Kidney glomerular epithelial cell (primary cell): ENCODE measurements at regions not wholly inside any gene's neighbourhood (a gene's known extent, or its start where the extent isn't known, plus 50 kb on each side); places are given as distances from the start of the nearest gene placed in this dataset.

Source experiments
- DNase-seq: peaks from one replicate; lab custom pipeline; 2025; lab: John Stamatoyannopoulos, UW

- no peak for DNase-seq
These were observed 250.1 kb upstream of the SATB1 start for GRCh38 chr3:18675197-18675596.

GRCh38 chr3:18672561-18672960, 247.4 kb upstream of the SATB1 start:
- DNase-seq = no peak

DNA sequence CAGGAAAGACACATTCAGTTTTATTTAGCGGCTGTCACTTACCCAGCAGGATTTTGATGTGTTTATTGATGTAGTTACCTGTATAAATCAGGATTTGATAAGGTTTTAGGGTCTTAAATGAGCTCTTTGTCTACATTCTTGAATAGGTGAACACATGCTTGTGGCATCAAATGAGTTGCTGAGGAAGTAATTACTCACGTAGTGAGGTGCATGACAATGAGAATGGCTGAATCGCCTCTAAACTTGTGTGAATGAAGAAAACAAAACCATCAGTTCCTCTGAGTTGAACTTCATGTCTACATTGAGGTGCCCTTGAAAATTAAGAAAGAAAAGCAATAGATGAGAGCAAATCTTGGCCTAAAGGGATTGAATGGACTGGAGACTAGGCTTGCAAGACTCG, 245.6 kb upstream of the SATB1 start:
- no peak for DNase-seq

GRCh38 chr3:18669374-18669773, 244.2 kb upstream of the SATB1 start:
- DNase-seq = no peak

GRCh38 chr3:18667552-18667951, 242.4 kb upstream of the SATB1 start:
- DNase-seq = no peak

DNA sequence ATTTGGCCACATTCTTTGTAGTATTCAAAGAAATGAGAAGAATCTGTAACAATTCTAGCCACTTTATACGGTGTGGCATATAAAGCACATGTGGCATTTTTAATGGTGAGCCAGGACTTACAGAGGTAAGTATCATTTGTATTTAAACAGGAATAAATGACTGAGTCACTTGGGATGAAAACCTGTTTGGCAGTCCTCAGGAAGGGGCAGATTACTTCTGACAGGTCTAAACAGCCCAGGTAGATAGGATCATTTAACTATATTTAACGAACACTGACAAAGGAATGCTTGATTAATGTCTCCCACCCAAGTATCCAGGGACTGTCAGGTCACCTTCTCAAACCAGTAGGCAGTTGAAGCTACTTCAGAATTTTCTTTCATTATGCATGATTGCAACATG, 241.5 kb upstream of the SATB1 start:
- no peak for DNase-seq

DNA sequence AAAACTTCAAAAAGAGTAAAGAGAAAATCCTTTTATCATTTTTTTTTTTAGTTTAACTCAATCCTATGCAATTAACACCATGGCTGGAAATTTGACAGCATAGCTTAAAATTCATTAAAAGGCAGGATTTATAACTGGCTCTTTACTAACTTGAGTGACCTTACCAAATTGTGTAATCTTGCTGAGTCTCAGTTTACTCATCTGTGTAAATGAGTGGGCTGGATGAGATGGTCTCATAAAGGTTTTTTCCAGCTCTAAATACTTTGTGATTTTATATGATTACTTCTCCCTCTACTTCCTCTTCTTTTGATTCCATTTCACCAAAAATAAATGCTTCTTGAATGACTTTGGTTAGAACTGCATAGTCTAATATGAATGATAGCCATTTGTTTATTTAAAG, 234.9 kb upstream of the SATB1 start:
- no peak for DNase-seq

DNA sequence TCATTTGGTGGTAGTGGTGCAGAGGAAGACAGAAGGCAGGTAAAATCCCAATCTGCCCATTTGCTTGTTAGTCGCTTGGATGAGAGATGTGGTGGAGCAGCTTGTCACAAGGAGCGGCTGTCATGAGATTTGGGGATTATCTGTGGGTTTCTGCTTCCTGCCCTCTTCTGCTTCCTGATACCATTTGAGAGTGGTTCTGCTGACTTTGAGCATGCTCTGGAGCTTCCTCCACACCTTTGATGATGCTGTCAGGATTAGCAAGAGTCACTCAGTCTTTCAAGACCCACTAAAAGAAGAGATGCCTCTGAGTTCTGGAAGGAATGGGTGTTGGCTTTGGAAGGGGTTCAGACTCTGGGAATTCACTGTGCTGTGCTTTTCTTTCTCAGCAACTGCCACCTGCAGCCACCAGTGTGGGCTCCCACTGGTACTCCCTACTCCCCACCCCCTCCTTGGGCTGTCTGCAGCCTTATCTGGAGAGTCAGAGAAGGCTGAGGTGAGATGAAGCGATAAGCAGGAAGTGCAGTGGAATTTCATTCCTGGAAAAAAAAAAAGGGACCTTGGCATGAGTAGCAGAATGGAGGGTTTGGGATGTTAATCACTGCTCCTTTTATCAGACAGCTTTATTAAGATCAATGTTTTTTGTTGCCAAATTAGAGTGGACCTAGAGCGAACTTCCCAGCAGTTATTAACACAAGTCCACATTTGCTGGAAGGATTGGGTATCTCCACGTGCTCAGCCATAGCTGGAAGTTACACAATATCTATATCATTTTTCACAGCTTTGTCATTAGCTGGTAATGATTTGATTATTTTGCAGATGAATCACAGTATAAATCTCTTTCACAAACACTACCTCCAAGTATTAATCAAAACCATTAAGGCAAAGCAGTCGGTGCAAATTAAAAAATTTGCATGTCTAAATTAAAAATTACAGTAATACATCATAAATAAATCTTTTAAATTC, 233.0 kb upstream of the SATB1 start:
- no peak for DNase-seq

- DNase-seq = no peak
These were observed 231.7 kb upstream of the SATB1 start for GRCh38 chr3:18656866-18657265.

DNA sequence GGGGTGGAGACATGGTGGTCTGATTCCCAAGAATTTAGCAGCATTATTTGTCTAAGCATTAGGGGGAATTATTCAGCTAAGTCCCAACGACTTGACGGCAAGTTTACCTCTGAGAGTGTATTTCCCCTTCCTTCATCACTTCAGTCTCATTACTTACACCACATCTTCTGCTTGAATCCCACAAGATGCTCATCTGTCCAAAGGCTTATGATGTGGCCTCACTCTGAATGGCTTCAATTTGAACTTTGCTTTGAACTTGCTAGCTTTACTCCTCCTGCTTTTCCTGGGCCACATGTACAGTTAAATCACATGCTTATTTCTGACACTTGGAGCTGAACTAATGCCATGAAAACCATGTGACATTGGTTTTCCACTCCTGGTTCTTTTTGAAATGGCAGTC, 231.3 kb upstream of the SATB1 start:
- no peak for DNase-seq

DNA sequence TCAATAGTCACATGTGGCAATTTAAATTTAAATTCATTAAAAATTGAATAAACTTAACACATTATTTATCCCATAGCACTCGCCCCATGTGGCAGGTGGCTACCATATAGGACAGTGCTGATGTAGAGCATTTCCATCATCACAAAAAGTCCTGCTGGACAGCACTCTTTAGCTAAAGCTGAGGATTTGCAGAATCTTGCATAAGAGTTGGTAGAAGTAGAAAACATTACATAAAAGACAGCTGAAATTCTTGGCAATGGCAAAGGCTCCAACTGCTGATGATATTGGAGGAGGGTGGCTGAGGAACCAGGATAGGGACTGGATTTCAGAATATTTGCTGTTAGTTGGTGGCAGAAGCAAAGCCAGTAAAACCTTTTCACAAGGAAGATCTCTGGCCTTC, 230.7 kb upstream of the SATB1 start:
- DNase-seq = no peak

- DNase-seq = no peak
These were observed 227.6 kb upstream of the SATB1 start for GRCh38 chr3:18652781-18653180.

DNA sequence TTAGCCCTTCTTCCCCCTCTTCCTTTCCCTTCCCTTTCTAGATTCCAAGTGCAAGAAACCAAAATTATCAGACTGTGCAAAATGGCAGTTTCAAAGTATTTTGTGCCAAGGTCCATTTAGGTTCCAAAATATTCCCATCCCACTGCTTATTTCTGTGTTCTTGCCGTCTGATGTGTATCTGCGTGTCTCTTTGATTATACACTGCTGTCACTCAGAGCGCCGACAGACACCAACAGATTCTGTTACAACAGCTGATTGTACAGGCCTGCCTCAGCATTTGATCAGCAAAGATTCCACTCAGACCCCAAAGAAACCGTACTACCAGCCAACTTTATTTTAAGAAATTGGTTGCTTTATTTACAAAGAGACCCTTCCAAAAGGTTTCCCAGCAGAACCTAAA, 225.6 kb upstream of the SATB1 start:
- DNase-seq = no peak

GRCh38 chr3:18649666-18650363, 224.7 kb upstream of the SATB1 start:
- no peak for DNase-seq

DNA sequence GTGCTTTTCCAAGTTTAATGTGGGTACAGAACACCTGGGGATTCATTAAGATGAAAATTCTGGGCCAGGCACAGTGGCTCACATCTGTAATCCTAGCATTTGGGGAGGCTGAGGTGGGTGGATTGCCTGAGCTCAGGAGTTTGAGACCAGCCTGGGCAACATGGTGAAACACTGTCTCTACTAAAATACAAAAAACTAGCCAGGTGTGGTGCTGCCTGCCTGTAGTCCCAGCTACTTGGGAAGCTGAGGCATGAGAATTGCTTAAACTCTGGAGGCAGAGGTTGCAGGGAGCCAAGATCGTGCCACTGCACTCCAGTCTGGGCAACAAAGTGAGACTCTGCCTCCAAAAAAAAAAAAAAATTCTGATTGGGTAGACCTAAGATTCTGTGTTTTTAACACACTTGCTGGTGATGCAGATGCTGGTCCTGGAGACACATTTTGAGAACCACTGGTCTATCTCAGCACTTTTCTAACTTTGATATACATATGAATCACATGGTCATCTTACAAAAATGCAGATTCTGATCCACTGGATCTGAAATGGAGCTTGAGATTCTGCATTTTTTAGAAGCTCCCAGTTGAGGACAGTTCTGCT, 223.8 kb upstream of the SATB1 start:
- DNase-seq = no peak

- no peak for DNase-seq
These were observed 223.0 kb upstream of the SATB1 start for GRCh38 chr3:18648159-18648558.

DNA sequence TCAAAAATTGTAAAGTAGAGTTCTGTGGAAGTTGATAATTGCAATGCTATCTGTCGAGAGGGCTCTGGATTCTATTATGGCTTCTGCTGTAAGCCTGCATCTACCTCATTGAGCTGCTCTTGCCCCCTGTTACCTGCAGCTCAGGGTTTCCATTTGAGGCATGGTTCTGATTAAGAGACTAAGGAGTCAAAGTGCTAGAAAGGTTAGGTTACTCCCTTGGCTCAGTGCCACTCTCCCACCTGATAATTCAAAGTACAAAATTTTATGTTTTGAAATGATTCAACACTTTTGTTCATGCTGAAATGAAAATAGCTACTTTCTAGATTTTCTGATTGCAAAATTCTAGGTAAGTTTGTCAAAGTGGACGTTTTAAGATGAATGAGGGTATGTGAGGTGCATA, 220.5 kb upstream of the SATB1 start:
- DNase-seq = no peak

GRCh38 chr3:18643281-18643680, 218.1 kb upstream of the SATB1 start:
- no peak for DNase-seq

DNA sequence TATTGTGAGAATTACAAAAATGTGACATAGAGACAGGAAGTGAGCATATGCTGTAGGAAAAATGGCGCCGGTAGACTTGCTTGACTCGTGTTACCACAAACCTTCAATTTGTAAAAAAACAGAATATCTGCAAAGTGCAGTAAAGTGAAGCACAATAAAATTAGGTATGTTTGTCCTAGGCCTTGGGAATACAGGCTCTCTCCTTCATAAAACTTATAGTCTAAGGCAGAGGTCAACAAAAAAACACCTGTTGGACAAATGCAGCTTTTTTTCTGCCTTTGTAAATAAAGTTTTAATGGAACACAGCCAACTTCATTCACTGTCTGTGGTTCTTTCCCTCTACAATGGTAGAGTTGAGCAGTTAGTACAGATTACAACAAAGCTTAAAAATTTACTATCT, 216.8 kb upstream of the SATB1 start:
- DNase-seq = no peak

DNA sequence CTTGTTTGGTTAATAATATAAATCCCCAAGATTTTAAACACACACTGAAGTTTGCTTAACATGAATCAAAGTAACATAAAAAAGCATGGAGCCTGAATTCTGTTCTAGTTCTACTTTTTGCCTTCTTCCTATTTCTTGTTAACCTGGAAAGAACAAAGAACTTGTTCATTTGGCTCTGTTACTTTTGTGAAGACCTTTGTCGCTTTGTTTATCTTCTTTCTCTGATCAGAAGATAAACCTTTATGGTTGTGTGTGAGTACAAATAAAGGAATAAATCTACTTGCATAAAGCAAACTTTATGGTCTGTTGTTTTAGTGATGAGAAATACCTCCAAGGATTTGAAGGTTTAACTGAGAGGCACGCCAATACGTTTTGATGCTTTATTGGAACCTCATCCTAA, 210.1 kb upstream of the SATB1 start:
- DNase-seq = no peak

- no peak for DNase-seq
These were observed 209.3 kb upstream of the SATB1 start for GRCh38 chr3:18634461-18634860.

GRCh38 chr3:18633002-18633401, 207.9 kb upstream of the SATB1 start:
- no peak for DNase-seq

GRCh38 chr3:18630295-18630694, 205.2 kb upstream of the SATB1 start:
- DNase-seq = no peak
